ENCODE measurements at regions not wholly inside any gene's neighbourhood (a gene's known extent, or its start where the extent isn't known, plus 50 kb on each side); places are given as distances from the start of the nearest gene placed in this dataset.

DNA sequence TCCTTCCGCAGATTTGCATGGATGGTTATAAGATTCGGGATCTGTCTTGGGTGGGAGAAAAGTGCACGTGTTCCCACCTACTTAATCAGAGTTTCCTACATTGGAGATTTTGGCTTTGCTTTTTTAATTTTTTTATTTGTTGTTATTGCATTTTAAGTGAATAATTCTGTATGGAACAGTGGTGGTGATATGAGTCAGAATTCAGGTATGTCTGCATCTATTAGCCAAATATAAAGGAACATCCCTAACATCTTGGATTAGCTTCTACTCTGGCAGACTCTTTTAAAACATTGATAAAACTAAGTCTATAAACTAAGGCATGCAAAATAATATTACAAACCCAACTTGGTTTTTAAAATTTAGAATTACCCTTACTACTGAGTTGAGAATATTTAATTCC is 659.8 kb upstream of the EPHA5 start:
- H2AFZ ChIP-seq (ENCODE audit: low read depth, low read length): no peak overlapping the region
- no peaks in the 10 kb centered on the region for H3K4me1 Mint-ChIP-seq (ENCODE audit: low read depth, unreplicated experiment)
- no peak overlapping the region for H3K27ac ChIP-seq (ENCODE audit: low read depth, low read length)
- no peak for TF ChIP-seq EZH2 (IDR thresholded peaks at IDR 0.05; ENCODE audit: insufficient read depth, low read length)
- TF ChIP-seq, protein P1, sequence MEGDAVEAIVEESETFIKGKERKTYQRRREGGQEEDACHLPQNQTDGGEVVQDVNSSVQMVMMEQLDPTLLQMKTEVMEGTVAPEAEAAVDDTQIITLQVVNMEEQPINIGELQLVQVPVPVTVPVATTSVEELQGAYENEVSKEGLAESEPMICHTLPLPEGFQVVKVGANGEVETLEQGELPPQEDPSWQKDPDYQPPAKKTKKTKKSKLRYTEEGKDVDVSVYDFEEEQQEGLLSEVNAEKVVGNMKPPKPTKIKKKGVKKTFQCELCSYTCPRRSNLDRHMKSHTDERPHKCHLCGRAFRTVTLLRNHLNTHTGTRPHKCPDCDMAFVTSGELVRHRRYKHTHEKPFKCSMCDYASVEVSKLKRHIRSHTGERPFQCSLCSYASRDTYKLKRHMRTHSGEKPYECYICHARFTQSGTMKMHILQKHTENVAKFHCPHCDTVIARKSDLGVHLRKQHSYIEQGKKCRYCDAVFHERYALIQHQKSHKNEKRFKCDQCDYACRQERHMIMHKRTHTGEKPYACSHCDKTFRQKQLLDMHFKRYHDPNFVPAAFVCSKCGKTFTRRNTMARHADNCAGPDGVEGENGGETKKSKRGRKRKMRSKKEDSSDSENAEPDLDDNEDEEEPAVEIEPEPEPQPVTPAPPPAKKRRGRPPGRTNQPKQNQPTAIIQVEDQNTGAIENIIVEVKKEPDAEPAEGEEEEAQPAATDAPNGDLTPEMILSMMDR (IDR thresholded peaks at IDR 0.05; ENCODE audit: insufficient read depth, low read depth, low read length): no peak
- H3K36me3 ChIP-seq (ENCODE audit: insufficient read depth, low read length): no peaks in the 10 kb centered on the region
- no peaks in the 10 kb centered on the region for H3K27me3 Mint-ChIP-seq (ENCODE audit: low read depth, unreplicated experiment)
- H3K4me3 Mint-ChIP-seq (ENCODE audit: unreplicated experiment): no peak overlapping the region
- H3K9ac ChIP-seq (ENCODE audit: low read length): no peak overlapping the region
- no peaks in the 10 kb centered on the region for H3K79me2 ChIP-seq (ENCODE audit: insufficient read depth, low read length)
- no peak overlapping the region for H3K4me3 ChIP-seq (ENCODE audit: insufficient read depth, low read depth, low read length)
- H3K4me1 ChIP-seq (ENCODE audit: insufficient read depth, low read length): peaks cover 8% of the 10 kb centered on the region
- H3K27me3 ChIP-seq (ENCODE audit: insufficient read depth, low read length): no peaks in the 10 kb centered on the region
- no peaks in the 10 kb centered on the region for H3K9me3 Mint-ChIP-seq (ENCODE audit: unreplicated experiment)
- no peaks in the 10 kb centered on the region for H3K9me3 ChIP-seq (ENCODE audit: insufficient read depth, low read depth, low read length)
- H3K4me2 ChIP-seq (ENCODE audit: low read length): no peak overlapping the region
- no peak overlapping the region for H3K27ac Mint-ChIP-seq (ENCODE audit: unreplicated experiment)
- DNase-seq (ENCODE audit: low read depth): peak; percentile 45
- FAIRE-seq: no peak
- H4K20me1 ChIP-seq (ENCODE audit: insufficient read depth, low read length): no peaks in the 10 kb centered on the region
- H3K36me3 Mint-ChIP-seq (ENCODE audit: low read depth, unreplicated experiment): no peaks in the 10 kb centered on the region

DNA sequence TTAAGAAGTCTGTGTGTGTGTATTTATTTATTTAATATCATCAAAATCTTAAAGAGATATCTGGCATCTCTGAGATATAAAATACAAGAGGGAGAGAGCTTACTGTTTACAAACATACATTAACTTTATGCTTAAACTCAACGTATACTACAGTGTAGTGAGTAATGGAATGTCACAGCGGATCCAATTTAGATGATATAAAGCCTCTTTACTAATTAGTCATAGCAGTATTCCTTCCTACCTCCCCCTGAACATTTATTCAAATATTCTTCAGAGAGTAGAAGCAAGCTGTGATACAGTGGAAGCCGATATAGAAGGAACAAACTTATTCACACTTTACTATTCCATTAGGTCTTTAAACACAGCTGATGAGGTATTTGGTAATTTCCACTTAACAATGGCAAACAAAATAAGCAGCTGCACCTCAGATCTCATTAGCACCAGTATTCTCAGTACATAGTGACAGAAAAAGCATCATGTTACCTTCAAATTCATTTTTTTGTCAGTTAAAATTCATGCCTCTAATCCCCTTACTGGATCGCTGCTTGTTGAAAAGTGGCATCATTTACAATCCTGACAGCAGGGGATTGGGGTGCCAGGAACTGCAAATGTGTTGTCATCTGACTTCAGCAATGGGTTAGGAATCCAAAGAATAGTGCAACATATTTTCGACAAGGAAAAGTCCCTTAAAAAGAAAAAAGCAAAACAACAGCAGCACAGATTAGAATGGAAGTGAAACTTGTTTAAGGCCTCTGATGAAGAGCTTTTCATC is 658.7 kb upstream of the EPHA5 start:
- Histone ChIP-seq H3K27me3 (ENCODE audit: insufficient read depth, low read length) (no peaks in the 10 kb centered on the region), H3K9ac (ENCODE audit: low read length) (no peak overlapping the region), H3K9me3 (ENCODE audit: insufficient read depth, low read depth, low read length) (no peaks in the 10 kb centered on the region), H3K4me1 (ENCODE audit: insufficient read depth, low read length) (peaks cover 8% of the 10 kb centered on the region), H3K36me3 (ENCODE audit: insufficient read depth, low read length) (no peaks in the 10 kb centered on the region), H3K4me2 (ENCODE audit: low read length) (no peak overlapping the region), H4K20me1 (ENCODE audit: insufficient read depth, low read length) (no peaks in the 10 kb centered on the region), H3K79me2 (ENCODE audit: insufficient read depth, low read length) (no peaks in the 10 kb centered on the region), H3K27ac (ENCODE audit: low read depth, low read length) (no peak overlapping the region), H2AFZ (ENCODE audit: low read depth, low read length) (peak overlapping the region; percentile 9), H3K4me3 (ENCODE audit: insufficient read depth, low read depth, low read length) (no peak overlapping the region)
- H3K27ac Mint-ChIP-seq (ENCODE audit: unreplicated experiment): no peak overlapping the region
- TF ChIP-seq, protein P1 (IDR thresholded peaks at IDR 0.05; ENCODE audit: insufficient read depth, low read depth, low read length): no peak
- no peak for TF ChIP-seq EZH2 (IDR thresholded peaks at IDR 0.05; ENCODE audit: insufficient read depth, low read length)
- H3K27me3 Mint-ChIP-seq (ENCODE audit: low read depth, unreplicated experiment): no peaks in the 10 kb centered on the region
- FAIRE-seq (no peak), DNase-seq (ENCODE audit: low read depth) (peak; percentile 39)
- H3K4me3 Mint-ChIP-seq (ENCODE audit: unreplicated experiment): no peak overlapping the region
- no peaks in the 10 kb centered on the region for H3K9me3 Mint-ChIP-seq (ENCODE audit: unreplicated experiment)
- no peaks in the 10 kb centered on the region for H3K4me1 Mint-ChIP-seq (ENCODE audit: low read depth, unreplicated experiment)
- no peaks in the 10 kb centered on the region for H3K36me3 Mint-ChIP-seq (ENCODE audit: low read depth, unreplicated experiment)

Data from astrocyte (in vitro differentiated cells and primary cell).